HG02885 (cell line): ENCODE measurements at regions not wholly inside any gene's neighbourhood (a gene's known extent, or its start where the extent isn't known, plus 50 kb on each side); places are given as distances from the start of the nearest gene placed in this dataset.

Experiments used
- ATAC-seq: cut with Tn5 transposase; IDR thresholded peaks from one replicate; pipeline ENCODE4 v1.9.1; 2021; ENCODE audit warnings: mild to moderate bottlenecking; ENCODE audit not compliant: unreplicated experiment, poor library complexity

GRCh38 chr6:63517221-63517620 is 55.1 kb upstream of the LOC128125822 start:
- ATAC-seq: no peak

GRCh38 chr6:63521475-63522210 is 50.6 kb upstream of the LOC128125822 start:
- no peak for ATAC-seq
